ENCODE measurements at regions not wholly inside any gene's neighbourhood (a gene's known extent, or its start where the extent isn't known, plus 50 kb on each side); places are given as distances from the start of the nearest gene placed in this dataset.

- TF ChIP-seq ADNP (CRISPR knock-in tag; IDR thresholded peaks at IDR 0.05) (no peak), MXD4 (CRISPR knock-in tag; IDR thresholded peaks at IDR 0.05) (no peak), SPEN (CRISPR knock-in tag; IDR thresholded peaks at IDR 0.05; ENCODE audit: low read depth) (no peak), HINFP (CRISPR knock-in tag; IDR thresholded peaks at IDR 0.05; ENCODE audit: low read depth) (no peak), NFE2L1 (CRISPR knock-in tag; IDR thresholded peaks at IDR 0.05; ENCODE audit: borderline replicate concordance) (no peak), HNF1A (IDR thresholded peaks at IDR 0.05; ENCODE audit: low read depth) (no peak), HNF1A (CRISPR knock-in tag; IDR thresholded peaks at IDR 0.05; ENCODE audit: borderline replicate concordance) (no peak)
- TF ChIP-seq, protein P1, sequence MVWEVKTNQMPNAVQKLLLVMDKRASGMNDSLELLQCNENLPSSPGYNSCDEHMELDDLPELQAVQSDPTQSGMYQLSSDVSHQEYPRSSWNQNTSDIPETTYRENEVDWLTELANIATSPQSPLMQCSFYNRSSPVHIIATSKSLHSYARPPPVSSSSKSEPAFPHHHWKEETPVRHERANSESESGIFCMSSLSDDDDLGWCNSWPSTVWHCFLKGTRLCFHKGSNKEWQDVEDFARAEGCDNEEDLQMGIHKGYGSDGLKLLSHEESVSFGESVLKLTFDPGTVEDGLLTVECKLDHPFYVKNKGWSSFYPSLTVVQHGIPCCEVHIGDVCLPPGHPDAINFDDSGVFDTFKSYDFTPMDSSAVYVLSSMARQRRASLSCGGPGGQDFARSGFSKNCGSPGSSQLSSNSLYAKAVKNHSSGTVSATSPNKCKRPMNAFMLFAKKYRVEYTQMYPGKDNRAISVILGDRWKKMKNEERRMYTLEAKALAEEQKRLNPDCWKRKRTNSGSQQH (CRISPR knock-in tag; IDR thresholded peaks at IDR 0.05; ENCODE audit: low read depth), result no peak
Observed at GRCh38 chr5:32887390-32887789, 176.3 kb downstream of the NPR3 start.
